ENCODE measurements at regions not wholly inside any gene's neighbourhood (a gene's known extent, or its start where the extent isn't known, plus 50 kb on each side); places are given as distances from the start of the nearest gene placed in this dataset.

DNA sequence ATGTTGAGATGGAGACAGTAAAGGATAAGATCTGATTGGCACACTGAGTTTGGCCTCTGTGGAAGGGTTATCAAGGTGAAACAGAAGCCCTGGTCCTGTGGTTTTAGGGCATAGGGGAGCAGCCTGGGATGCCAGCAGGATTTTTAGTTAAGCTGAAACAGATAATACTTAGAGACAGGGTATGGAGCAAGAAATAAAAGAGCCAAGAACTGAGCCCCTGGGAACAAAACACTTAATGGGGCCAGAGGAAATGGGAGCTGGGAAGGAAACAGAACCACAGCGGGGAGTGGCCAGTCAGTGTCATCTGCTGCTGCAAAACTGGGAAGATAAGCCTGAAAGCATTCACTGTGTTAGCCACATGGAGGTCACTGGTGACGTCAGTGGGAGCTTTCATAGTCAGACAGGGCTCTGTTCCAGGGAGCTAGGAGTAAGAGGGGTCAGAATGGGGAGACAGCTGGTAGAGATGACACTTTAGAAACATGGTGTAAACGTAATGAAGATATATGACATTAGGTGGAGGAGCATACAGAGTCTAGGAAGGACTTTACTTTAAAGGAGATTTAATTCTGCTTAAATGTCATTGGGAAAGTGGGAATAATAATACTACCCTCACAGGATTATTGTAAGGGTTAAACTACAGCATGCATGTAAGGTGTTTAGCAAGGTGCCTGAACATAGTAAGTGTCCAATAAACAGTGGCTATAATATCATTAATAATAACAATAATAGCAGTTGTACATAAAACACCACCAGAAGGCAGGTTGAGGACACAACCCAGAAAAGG, 172.7 kb upstream of the CTNNB1 start (continued):
- TF ChIP-seq MTA3 (IDR thresholded peaks at IDR 0.05; ENCODE audit: borderline replicate concordance) (no peak), RCOR1 (IDR thresholded peaks at IDR 0.05; ENCODE audit: borderline replicate concordance in 1 of 2, low read depth in 2 of 2, low read length in 2 of 2) (no peak), CXXC5 (CRISPR knock-in tag; IDR thresholded peaks at IDR 0.05) (peak; percentile 10; the same call in 1 of the 2 replicates), EP400 (IDR thresholded peaks at IDR 0.05) (no peak), GABPB2 (CRISPR knock-in tag; conservative IDR thresholded peaks at IDR 0.05) (no peak), CHD4 (IDR thresholded peaks at IDR 0.05; ENCODE audit: insufficient read depth, insufficient replicate concordance, low read depth, low read length, poor library complexity, severe bottlenecking) (no peak), NCOA6 (IDR thresholded peaks at IDR 0.05) (no peak)
- TF ChIP-seq, protein P1, sequence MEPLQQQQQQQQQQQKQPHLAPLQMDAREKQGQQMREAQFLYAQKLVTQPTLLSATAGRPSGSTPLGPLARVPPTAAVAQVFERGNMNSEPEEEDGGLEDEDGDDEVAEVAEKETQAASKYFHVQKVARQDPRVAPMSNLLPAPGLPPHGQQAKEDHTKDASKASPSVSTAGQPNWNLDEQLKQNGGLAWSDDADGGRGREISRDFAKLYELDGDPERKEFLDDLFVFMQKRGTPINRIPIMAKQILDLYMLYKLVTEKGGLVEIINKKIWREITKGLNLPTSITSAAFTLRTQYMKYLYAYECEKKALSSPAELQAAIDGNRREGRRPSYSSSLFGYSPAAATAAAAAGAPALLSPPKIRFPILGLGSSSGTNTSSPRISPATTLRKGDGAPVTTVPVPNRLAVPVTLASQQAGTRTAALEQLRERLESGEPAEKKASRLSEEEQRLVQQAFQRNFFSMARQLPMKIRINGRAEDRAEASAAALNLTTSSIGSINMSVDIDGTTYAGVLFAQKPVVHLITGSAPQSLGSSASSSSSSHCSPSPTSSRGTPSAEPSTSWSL (CRISPR knock-in tag; IDR thresholded peaks at IDR 0.05; ENCODE audit: borderline replicate concordance): no peak
- TF ChIP-seq, protein P2, sequence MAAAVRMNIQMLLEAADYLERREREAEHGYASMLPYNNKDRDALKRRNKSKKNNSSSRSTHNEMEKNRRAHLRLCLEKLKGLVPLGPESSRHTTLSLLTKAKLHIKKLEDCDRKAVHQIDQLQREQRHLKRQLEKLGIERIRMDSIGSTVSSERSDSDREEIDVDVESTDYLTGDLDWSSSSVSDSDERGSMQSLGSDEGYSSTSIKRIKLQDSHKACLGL (CRISPR knock-in tag; IDR thresholded peaks at IDR 0.05; ENCODE audit: borderline replicate concordance, poor library complexity, severe bottlenecking): no peak
- TF ChIP-seq, protein P3, sequence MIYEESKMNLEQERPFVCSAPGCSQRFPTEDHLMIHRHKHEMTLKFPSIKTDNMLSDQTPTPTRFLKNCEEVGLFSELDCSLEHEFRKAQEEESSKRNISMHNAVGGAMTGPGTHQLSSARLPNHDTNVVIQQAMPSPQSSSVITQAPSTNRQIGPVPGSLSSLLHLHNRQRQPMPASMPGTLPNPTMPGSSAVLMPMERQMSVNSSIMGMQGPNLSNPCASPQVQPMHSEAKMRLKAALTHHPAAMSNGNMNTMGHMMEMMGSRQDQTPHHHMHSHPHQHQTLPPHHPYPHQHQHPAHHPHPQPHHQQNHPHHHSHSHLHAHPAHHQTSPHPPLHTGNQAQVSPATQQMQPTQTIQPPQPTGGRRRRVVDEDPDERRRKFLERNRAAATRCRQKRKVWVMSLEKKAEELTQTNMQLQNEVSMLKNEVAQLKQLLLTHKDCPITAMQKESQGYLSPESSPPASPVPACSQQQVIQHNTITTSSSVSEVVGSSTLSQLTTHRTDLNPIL (CRISPR knock-in tag; IDR thresholded peaks at IDR 0.05): no peak
- TF ChIP-seq, protein P4, sequence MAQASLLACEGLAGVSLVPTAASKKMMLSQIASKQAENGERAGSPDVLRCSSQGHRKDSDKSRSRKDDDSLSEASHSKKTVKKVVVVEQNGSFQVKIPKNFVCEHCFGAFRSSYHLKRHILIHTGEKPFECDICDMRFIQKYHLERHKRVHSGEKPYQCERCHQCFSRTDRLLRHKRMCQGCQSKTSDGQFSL (CRISPR knock-in tag; IDR thresholded peaks at IDR 0.05): no peak
- TF ChIP-seq, protein P4 (tag; IDR thresholded peaks at IDR 0.05): no peak
- TF ChIP-seq, protein P5, sequence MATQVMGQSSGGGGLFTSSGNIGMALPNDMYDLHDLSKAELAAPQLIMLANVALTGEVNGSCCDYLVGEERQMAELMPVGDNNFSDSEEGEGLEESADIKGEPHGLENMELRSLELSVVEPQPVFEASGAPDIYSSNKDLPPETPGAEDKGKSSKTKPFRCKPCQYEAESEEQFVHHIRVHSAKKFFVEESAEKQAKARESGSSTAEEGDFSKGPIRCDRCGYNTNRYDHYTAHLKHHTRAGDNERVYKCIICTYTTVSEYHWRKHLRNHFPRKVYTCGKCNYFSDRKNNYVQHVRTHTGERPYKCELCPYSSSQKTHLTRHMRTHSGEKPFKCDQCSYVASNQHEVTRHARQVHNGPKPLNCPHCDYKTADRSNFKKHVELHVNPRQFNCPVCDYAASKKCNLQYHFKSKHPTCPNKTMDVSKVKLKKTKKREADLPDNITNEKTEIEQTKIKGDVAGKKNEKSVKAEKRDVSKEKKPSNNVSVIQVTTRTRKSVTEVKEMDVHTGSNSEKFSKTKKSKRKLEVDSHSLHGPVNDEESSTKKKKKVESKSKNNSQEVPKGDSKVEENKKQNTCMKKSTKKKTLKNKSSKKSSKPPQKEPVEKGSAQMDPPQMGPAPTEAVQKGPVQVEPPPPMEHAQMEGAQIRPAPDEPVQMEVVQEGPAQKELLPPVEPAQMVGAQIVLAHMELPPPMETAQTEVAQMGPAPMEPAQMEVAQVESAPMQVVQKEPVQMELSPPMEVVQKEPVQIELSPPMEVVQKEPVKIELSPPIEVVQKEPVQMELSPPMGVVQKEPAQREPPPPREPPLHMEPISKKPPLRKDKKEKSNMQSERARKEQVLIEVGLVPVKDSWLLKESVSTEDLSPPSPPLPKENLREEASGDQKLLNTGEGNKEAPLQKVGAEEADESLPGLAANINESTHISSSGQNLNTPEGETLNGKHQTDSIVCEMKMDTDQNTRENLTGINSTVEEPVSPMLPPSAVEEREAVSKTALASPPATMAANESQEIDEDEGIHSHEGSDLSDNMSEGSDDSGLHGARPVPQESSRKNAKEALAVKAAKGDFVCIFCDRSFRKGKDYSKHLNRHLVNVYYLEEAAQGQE (IDR thresholded peaks at IDR 0.05; ENCODE audit: borderline replicate concordance): no peak
- TF ChIP-seq, protein P5 (CRISPR knock-in tag; IDR thresholded peaks at IDR 0.05; ENCODE audit: low read depth): no peak
